Transverse colon (tissue), 4 donors: ENCODE measurements at regions not wholly inside any gene's neighbourhood (a gene's known extent, or its start where the extent isn't known, plus 50 kb on each side); places are given as distances from the start of the nearest gene placed in this dataset.

Experiments used
- EP300 ChIP-seq: sonication (generic); formaldehyde crosslinking; IDR thresholded peaks from one replicate; pipeline ENCODE4 v1.6.1; 2017; ENCODE audit warnings: antibody characterized with exemption, low read depth
- POLR2AphosphoS5 ChIP-seq, 3 donors: sonication (generic); formaldehyde crosslinking; IDR thresholded peaks; one replicate each; pipeline ENCODE4 v1.6.1; 2016; ENCODE audit warnings: antibody characterized with exemption in 3 of 3
- TF ChIP-seq, protein P1 (sequence below), 5 experiments: fragments of 200-600 bp in 3 of 5; fragments of 450-650 bp in 2 of 5; sonication (generic) in 3 of 5; IDR thresholded peaks; 1 replicate in 2 of 5; 2 replicates in 3 of 5; pipeline ENCODE4 v1.5.1; 2016 to 2017; ENCODE audit warnings: antibody characterized with exemption in 5 of 5, inconsistent platforms in 3 of 5, mild to moderate bottlenecking in 2 of 5, moderate library complexity in 1 of 5

DNA sequence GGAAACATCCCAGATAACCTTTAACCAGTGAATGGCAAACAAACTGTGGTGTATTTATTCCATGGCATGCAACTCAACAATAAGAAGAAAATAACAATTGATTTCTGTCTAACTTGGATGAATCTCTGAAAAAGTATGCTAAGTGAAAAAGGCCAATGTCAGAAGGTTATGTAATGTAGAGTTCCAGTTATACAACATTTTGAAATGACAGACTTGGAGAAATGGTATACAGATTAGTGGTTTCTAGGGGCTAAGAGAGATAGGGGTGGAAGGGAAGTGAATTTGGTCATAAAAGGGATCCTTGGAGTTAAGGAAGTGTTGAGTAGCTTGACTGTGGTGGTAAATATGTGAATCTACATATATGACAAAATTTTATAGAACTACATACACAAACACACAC, 269.4 kb upstream of the SUCLG2 start:
- TF ChIP-seq, protein P1, sequence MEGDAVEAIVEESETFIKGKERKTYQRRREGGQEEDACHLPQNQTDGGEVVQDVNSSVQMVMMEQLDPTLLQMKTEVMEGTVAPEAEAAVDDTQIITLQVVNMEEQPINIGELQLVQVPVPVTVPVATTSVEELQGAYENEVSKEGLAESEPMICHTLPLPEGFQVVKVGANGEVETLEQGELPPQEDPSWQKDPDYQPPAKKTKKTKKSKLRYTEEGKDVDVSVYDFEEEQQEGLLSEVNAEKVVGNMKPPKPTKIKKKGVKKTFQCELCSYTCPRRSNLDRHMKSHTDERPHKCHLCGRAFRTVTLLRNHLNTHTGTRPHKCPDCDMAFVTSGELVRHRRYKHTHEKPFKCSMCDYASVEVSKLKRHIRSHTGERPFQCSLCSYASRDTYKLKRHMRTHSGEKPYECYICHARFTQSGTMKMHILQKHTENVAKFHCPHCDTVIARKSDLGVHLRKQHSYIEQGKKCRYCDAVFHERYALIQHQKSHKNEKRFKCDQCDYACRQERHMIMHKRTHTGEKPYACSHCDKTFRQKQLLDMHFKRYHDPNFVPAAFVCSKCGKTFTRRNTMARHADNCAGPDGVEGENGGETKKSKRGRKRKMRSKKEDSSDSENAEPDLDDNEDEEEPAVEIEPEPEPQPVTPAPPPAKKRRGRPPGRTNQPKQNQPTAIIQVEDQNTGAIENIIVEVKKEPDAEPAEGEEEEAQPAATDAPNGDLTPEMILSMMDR (IDR thresholded peaks at IDR 0.05), result no peak
- TF ChIP-seq EP300, result no peak
- no peak for TF ChIP-seq POLR2AphosphoS5 (IDR thresholded peaks at IDR 0.05)
